ENCODE measurements at regions not wholly inside any gene's neighbourhood (a gene's known extent, or its start where the extent isn't known, plus 50 kb on each side); places are given as distances from the start of the nearest gene placed in this dataset.

GRCh38 chr6:1113916-1114540, 197.9 kb upstream of the FOXQ1 start:
- DNase-seq: no peak

- no peak for DNase-seq
Observed at GRCh38 chr6:1111361-1111760, 200.5 kb upstream of the FOXQ1 start.

GRCh38 chr6:1110941-1111349, 201.0 kb upstream of the FOXQ1 start:
- no peak for DNase-seq

GRCh38 chr6:1110164-1110563, 201.7 kb upstream of the FOXQ1 start:
- no peak for DNase-seq

- no peak for DNase-seq
Observed at GRCh38 chr6:1109134-1109533, 202.8 kb upstream of the FOXQ1 start.

- DNase-seq: no peak
Observed at GRCh38 chr6:1108198-1108597, 203.7 kb upstream of the FOXQ1 start.

- DNase-seq: no peak
Observed at GRCh38 chr6:1107578-1107977, 204.3 kb upstream of the FOXQ1 start.

GRCh38 chr6:1105833-1106400, 206.0 kb upstream of the FOXQ1 start:
- no peak for DNase-seq

GRCh38 chr6:1104988-1105670, 206.8 kb upstream of the FOXQ1 start:
- DNase-seq: no peak

- DNase-seq: no peak
Observed at GRCh38 chr6:1103945-1104623, 207.8 kb upstream of the FOXQ1 start.

- no peak for DNase-seq
Observed at GRCh38 chr6:1103021-1103420, 208.9 kb upstream of the FOXQ1 start.

GRCh38 chr6:1100269-1100668, 211.6 kb upstream of the FOXQ1 start:
- no peak for DNase-seq

- no peak for DNase-seq
Observed at GRCh38 chr6:1099264-1099663, 212.6 kb upstream of the FOXQ1 start.

GRCh38 chr6:1096967-1097765, 214.7 kb upstream of the FOXQ1 start:
- DNase-seq: no peak

- DNase-seq: no peak
Observed at GRCh38 chr6:1094306-1094705, 217.6 kb upstream of the FOXQ1 start.

- DNase-seq: no peak
Observed at GRCh38 chr6:1091900-1092299, 220.0 kb upstream of the FOXQ1 start.

- DNase-seq: no peak
Observed at GRCh38 chr6:1089859-1090258, 222.0 kb upstream of the FOXQ1 start.

- no peak for DNase-seq
Observed at GRCh38 chr6:1088492-1089001, 223.4 kb upstream of the FOXQ1 start.

- DNase-seq: no peak
Observed at GRCh38 chr6:1087154-1087843, 224.6 kb upstream of the FOXQ1 start.

- no peak for DNase-seq
Observed at GRCh38 chr6:1086446-1087153, 225.3 kb upstream of the FOXQ1 start.

GRCh38 chr6:1082285-1082935, 229.5 kb upstream of the FOXQ1 start:
- DNase-seq: no peak

Measured in NCI-H1105 (cell line).